Suprapubic skin (tissue), 3 donors: ENCODE measurements at regions not wholly inside any gene's neighbourhood (a gene's known extent, or its start where the extent isn't known, plus 50 kb on each side); places are given as distances from the start of the nearest gene placed in this dataset.

ENCODE experiments used
- CTCF ChIP-seq, 2 donors: fragments of 200-600 bp in 1 of 2; fragments of 450-650 bp in 1 of 2; sonication (generic) in 1 of 2; IDR thresholded peaks; one replicate each; pipeline ENCODE4 v1.5.1; 2016 to 2019; ENCODE audit warnings: antibody characterized with exemption in 2 of 2, mild to moderate bottlenecking in 1 of 2, moderate library complexity in 1 of 2
- EP300 ChIP-seq: sonication (generic); formaldehyde crosslinking; IDR thresholded peaks from one replicate; pipeline ENCODE4 v1.6.1; 2017; ENCODE audit warnings: antibody characterized with exemption
- POLR2A ChIP-seq, 2 donors: fragments of 450-650 bp; IDR thresholded peaks; one replicate each; pipeline ENCODE4 v1.6.1; 2017; ENCODE audit warnings: antibody characterized with exemption in 2 of 2, mild to moderate bottlenecking in 2 of 2, moderate library complexity in 2 of 2

- TF ChIP-seq CTCF (IDR thresholded peaks at IDR 0.05): no peak
- no peak for TF ChIP-seq POLR2A (IDR thresholded peaks at IDR 0.05)
- TF ChIP-seq EP300: no peak
Measured at GRCh38 chr7:121604627-121605316, 208.7 kb upstream of the FAM3C start.
